ENCODE measurements at regions not wholly inside any gene's neighbourhood (a gene's known extent, or its start where the extent isn't known, plus 50 kb on each side); places are given as distances from the start of the nearest gene placed in this dataset.
A peak's percentile ranks its signal among the peaks of the same experiment; 100 is the strongest.

DNA sequence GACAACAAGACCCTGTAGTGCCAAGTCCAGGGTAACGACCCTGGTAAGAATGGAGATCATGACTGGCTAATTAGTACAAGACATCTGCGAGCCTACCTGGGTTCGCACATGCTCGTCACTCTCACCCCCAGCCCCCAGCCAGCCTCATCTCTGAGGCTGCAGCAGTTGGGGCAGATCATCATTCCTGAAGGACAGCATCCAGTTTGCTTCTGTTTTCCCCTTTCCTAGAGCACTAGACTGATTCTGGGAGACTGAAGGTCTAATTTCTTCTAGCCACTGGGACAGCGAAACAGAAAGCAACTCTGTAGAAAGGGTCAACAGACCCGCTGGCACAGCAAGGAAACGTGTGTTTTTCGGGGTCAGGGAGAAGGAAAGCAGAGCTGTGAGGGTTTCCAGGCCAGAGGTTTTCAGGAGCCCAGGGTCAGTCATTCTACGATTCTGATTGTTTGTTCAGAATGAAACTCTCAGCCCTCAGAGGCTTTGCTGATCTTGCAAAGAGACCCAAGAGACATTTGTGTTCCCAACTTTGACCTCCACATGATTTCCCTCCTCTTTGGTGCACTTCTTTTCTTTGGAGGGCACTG is 343.1 kb upstream of the NOCT start:
- DNase-seq (ENCODE audit: low spot score in 2 of 2): no peak
- FAIRE-seq: no peak

DNA sequence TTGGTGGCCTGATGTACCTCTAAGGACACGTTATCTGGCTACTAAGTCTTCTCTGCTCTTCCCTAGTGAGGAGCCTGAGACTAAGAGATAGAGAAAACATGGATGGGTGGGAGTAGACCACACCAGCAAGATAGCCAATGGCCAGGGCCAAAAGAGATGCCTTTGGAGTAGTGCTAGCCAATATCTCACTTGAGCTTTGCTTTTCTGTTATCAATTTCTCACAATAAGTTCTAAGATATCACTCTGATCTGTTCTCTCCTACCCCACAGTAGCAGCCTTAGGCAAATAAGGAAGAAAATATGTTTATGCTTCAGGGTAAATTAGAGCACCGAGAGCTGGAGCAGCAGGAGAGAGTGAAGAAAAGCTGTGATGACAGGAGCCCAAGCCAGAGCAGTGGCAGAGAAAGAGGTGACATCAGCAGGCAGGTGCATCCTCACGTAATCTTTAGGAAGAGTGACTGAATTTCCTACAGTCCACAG is 343.9 kb upstream of the NOCT start:
- DNase-seq (ENCODE audit: low spot score in 2 of 2): no peak
- no peak for FAIRE-seq

GRCh38 chr4:138671106-138671505 is 344.5 kb upstream of the NOCT start:
- FAIRE-seq (no peak), DNase-seq (ENCODE audit: low spot score in 2 of 2) (no peak)

GRCh38 chr4:138670681-138671080 is 344.9 kb upstream of the NOCT start:
- DNase-seq (ENCODE audit: low spot score in 2 of 2) (no peak), FAIRE-seq (no peak)

GRCh38 chr4:138669479-138670315 is 345.9 kb upstream of the NOCT start:
- no peak for FAIRE-seq
- no peak for DNase-seq (ENCODE audit: low spot score in 2 of 2)

GRCh38 chr4:138668309-138668708 is 347.3 kb upstream of the NOCT start:
- FAIRE-seq (no peak), DNase-seq (ENCODE audit: low spot score in 2 of 2) (no peak)

DNA sequence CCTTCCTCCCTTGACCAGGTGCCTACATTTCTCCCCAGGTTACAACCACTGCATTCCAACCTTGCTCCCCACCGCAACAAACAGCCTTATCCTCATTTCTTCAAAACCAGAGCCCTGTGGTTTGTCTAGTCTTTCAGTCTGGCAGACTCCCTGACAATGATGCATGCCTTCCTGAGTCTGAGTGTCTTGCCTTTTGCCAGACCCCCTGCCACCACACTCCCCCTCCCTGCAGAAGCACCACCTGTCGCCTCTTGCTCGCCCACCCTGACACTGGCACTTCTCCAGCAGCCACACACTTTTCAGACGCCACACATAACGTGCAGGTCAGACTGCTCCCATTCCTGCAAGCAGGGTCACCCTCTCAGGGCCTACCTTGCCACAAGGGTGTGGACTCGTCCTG is 349.2 kb upstream of the NOCT start:
- FAIRE-seq (no peak), DNase-seq (ENCODE audit: low spot score in 2 of 2) (no peak)

- no peak for FAIRE-seq
- no peak for DNase-seq (ENCODE audit: low spot score in 2 of 2)
These were observed 349.7 kb upstream of the NOCT start for GRCh38 chr4:138665851-138666250.

- DNase-seq (ENCODE audit: low spot score in 2 of 2) (peak in 1 of 2 donors; percentile 14), FAIRE-seq (no peak)
These were observed 351.7 kb upstream of the NOCT start for GRCh38 chr4:138663883-138664282.

GRCh38 chr4:138659812-138660316 is 355.7 kb upstream of the NOCT start:
- DNase-seq (ENCODE audit: low spot score in 2 of 2) (no peak), FAIRE-seq (no peak)

DNA sequence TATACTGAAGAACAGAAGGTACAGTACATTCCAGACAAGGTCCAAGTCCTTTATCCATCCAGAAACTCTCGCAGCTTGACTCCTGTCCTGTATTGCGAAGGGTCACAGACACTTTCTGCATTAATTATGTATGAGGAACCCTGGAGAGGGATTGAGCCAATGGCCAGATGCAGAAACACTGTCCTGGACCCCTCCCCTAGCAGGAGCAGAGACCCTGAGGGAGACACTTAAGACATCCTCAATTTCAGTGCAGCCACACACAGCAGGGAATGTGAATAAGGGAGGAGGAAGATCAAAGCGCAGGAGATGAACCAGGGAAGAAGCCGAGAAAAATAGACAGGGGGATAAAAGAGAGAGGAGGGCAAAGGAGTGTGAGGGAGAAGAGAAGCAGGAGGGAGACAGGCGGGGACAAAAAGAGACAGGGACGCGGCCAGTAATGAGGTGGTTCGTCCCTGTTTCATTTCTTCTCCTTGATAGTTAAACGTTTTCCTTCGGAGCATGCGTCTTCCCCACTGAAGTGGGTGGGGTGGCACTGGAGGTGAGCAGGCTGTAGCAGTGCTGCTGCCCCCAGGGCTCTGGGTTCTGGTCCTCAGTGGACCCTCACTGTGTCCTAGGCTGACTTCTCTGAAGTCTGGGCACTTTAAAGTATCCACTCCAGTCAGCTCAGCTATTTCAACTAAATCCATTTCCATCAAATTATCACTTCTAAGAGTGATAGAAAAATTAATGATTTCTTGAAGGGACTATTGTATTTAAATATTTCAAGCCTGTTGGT is 356.4 kb upstream of the NOCT start:
- FAIRE-seq: no peak
- no peak for DNase-seq (ENCODE audit: low spot score in 2 of 2)

DNA sequence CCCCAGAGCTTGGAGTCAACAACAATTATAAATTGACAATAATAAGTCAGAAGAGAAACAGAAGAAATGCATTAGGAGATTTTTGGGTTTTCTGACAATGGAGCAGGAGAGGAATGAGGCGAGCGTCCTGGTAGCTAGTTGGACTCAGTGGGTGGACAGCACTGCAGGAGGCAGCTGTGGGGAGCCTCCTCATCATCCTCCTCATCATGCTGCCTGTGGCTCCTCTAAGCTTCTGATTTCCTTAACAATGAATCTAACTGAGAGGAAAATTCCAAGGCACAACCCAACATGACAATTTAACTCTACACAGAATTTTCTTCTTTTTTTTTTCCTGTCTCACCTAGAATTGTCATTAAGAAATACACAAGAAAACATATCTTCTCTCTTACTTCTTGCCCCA is 357.1 kb upstream of the NOCT start:
- no peak for DNase-seq (ENCODE audit: low spot score in 2 of 2)
- no peak for FAIRE-seq

- FAIRE-seq: no peak
- DNase-seq (ENCODE audit: low spot score in 2 of 2): no peak
These were observed 358.6 kb upstream of the NOCT start for GRCh38 chr4:138656990-138657389.

DNA sequence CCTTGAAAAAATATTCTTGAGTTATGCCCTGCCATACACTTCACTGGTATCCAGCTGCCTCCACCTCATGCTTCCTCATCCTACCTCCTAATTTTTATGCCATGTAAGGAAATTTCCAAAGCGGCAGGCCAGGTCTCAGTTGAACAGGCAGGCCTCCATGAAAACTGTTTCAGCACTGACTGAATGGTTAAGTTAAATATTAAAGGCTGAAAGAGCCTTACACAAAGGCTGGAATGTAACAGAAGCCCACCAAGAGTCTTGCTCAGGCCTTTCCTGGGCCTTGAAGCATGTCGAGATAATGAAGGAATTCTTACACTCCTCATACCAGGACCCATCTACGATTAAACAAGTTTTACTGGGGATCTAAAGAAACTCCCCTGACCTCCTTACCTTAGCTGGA is 359.6 kb upstream of the NOCT start:
- FAIRE-seq (no peak), DNase-seq (ENCODE audit: low spot score in 2 of 2) (no peak)

DNA sequence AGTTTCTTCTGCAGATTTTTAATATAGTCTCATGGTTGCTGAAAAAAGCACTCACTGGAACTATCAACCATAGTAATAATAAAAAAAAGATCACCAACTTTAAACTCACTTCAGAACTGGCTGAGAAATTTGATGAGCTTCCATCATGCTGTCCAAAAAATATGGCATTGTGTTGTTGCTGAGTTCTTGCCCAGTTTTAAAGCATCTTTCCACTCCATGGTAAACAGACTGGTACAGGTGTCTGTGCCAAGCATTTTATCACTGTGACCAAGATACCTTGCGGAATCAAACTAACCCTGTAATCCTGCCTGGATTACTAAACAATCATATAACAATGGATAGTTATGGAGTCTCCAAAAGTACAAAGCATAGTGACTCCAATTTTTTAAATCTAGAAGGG is 360.3 kb upstream of the NOCT start:
- DNase-seq (ENCODE audit: low spot score in 2 of 2) (no peak), FAIRE-seq (no peak)

GRCh38 chr4:138650929-138651448 is 364.6 kb upstream of the NOCT start:
- DNase-seq (ENCODE audit: low spot score in 2 of 2) (no peak), FAIRE-seq (no peak)

GRCh38 chr4:138650495-138650894 is 365.1 kb upstream of the NOCT start:
- no peak for DNase-seq (ENCODE audit: low spot score in 2 of 2)

DNA sequence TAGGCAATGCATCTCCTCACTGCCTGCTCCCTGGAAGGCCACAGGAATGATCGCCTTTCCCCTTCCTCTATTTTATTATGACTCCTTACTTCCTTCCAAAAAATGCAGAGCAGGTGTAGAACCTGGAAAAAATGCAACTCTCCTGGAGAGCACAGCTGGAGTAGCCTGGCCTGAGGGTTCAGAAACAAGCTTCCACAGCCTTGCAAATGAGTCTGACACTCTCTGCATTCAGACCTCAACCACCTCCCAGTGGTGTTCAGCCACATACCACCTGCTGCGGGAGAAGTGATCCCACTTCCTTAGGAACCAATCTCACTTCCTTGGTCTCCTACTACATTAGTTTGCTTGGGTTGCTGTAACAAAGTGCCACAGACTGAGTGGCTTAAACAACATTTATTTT is 368.1 kb upstream of the NOCT start:
- FAIRE-seq (no peak), DNase-seq (ENCODE audit: low spot score in 2 of 2) (no peak)

More at GRCh38 chr4:138650495-138650894, 365.1 kb upstream of the NOCT start:
- no peak for FAIRE-seq

- FAIRE-seq (no peak), DNase-seq (ENCODE audit: low spot score in 2 of 2) (no peak)
These were observed 369.2 kb upstream of the NOCT start for GRCh38 chr4:138646383-138646782.

DNA sequence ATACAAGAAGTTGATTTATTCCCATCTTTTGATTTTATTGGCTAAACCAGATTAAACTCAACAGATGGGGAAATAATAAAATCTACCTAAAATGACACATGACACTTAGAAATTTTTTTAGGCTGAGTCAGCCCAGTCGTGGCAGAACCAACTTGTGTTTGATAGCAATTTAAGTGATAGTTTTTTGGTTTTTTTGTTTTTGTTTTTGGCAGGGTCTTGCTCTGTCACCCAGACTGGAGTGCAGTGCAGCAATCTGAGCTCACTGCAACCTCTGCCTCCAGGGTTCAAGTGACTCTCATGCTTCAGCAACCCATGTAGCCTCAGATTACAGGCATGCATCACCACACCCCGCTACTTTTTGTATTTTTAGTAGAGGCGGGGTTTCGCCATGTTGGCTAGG is 370.3 kb upstream of the NOCT start:
- DNase-seq (ENCODE audit: low spot score in 2 of 2) (no peak), FAIRE-seq (no peak)

GRCh38 chr4:138644322-138644721 is 371.3 kb upstream of the NOCT start:
- no peak for FAIRE-seq
- no peak for DNase-seq (ENCODE audit: low spot score in 2 of 2)
